GDM1 (cell line): ENCODE measurements at regions not wholly inside any gene's neighbourhood (a gene's known extent, or its start where the extent isn't known, plus 50 kb on each side); places are given as distances from the start of the nearest gene placed in this dataset.
"Not testable (repeated sequence)": the region's sequence is repeated elsewhere in the genome, so short reads cannot be mapped to it uniquely, and the experiment has no call there.

Source experiments
- DNase-seq: peaks from one replicate; lab custom pipeline; 2025; lab: John Stamatoyannopoulos, UW

DNA sequence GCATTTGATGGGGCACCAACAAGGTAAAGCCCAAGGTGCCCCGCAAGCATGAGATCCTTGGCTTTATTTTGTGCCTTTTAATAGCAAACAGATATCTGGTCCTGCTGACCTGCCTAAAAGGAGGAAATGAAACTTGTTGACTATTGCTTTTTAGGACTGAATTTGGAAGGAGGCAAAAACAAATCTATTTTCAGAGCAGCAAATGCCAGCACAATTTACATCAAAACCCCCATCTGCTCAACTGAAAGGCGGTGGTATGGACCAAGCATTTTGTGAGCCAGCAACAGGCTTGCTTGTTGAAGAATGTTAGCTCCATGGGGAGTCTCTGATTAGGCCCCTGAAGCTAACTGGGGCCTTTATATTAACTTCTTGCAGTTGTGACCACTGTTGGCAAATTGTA lies 192.6 kb upstream of the E2F8 start:
- no peak for DNase-seq

GRCh38 chr11:19432370-19433061 lies 191.8 kb upstream of the E2F8 start:
- DNase-seq: no peak

- DNase-seq: no peak
Measured at GRCh38 chr11:19430754-19431398, 190.1 kb upstream of the E2F8 start.

DNA sequence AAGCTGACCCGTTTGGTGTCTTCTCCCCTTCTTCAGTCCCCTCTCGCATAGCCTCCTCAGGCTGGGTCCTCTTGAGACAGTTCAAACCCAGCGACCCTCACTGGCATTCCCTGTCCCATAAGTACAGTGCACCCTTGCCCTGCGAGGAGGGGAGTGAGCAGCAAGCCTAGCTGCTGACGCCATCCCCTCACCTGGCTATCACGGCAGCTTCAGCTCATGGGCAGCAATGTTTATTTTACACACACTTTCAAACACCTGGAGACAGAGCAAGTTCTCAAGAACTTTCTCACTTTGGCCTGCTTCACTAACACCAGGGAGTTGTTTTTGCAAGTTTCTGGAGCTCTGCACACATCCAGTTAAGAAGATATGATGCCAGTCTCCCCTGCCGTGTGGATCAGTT lies 189.6 kb upstream of the E2F8 start:
- no peak for DNase-seq

GRCh38 chr11:19429108-19429760 lies 188.5 kb upstream of the E2F8 start:
- no peak for DNase-seq

DNA sequence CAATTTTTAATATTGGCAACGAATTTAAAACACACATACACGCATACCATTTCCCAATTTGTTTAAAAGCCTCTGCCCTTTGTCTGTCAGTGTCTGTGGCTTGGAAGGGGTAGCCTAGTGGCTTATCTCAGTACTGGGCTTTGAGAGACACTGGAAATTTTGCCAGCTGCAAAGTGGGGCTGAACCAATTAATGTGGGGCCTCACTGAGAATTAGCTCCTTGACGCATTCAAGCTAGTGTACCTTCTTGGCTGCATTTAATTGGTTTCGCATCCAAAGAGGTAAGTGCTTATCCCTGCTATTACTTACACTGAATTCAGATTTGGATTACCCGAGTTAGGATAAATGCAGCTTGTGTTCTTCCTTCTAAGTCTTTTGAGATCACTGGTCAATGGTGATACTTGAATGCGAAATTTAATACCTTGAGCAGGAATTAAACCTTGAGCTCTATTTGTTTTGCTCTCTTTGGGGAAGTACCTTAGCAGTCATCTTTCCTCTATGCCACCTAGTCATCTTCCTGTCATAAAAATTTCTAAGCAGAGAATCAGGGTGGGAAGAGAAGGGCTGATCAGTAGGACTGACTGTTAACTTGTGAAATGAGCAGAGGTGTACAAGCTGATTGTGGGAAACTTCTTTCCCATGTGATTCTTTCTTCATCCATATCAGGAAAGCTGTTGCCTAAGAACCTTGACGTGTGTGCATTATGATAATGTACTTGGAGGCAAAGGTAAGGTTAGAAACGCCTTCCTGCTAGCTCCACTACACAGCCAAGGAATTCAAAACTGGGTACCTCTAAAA lies 187.7 kb upstream of the E2F8 start:
- no peak for DNase-seq

DNA sequence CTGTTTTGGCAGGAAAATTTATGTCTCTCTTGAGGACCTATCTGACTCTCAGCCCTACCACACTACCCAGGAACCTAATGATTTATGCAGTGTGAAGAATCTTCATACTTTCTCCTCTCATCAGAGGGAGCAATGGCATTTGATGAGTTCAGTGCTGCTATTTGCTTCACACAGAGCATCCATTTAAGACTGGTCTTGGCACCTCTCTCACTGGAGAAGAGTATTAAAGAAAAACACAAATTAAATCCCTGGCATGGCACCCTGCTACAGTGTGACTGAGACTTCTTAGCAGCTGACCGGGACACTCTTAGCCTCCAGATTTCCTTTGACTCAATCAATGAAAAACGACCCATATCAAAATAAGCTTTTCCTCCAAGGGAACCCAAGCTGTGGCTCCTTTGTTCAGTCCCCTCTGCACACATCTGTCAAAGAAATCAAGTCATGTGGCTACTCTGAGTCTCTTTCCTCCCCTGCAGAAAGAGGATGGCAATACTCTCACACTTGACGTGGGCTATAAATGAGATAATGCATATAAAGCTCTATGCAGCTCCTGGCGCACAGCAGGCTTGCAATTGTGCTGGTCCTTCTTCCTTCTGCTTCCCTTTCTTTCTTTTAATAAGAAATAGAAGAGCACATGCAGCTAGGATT lies 186.1 kb upstream of the E2F8 start:
- DNase-seq: no peak

- DNase-seq: no peak
Measured at GRCh38 chr11:19426011-19426755, 185.4 kb upstream of the E2F8 start.

DNA sequence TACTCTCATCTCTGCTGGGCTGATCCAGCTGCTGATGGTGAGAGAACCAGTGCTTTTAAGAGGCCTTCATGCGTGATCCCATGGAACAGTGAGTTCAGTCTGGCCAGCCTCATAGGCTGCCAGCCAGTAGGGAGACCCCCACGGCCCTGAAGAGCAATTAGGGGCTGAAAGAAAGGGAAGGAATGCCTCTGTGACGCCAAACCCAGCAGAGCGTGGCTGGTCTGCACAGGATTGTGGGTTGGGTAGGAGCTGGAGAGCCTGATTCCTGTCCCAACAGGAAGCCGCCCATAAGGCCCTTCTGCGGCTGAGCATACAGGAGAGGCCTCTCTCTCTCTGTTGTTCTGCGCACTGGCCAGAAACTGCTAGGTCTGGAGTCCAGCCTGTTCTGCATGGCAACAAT lies 181.5 kb upstream of the E2F8 start:
- no peak for DNase-seq

DNA sequence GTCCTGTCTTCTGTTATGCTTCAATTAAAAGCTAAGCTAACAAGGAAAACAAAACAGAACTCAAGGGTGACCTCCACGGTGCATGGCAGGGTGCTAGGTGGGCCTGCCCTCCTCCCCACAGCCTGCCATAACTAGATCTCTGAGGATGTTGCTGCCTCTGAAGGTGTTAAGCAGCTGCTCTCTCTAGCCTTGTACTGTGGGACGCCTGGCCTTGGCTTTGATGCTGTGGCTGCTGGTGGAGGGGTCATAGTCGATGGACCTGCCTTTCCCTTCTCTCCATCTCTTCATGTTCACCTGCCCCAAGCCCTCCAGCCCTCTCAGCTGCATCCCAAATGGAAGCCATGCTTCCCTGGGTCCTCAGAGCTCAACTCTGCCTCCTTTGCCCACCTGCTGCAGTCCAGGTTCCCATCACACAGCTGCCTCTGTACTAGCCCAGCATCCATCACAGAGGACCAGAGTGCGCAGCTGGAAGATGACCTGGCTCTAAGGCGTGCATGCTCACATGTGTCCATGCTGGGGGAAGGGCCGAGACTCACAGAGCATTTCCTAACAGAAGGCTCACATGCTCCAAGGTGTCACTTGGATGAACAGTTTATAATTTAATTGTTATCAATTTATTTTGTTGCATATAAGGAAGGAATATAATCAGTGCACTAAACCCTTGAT lies 180.3 kb upstream of the E2F8 start:
- DNase-seq: no peak

DNA sequence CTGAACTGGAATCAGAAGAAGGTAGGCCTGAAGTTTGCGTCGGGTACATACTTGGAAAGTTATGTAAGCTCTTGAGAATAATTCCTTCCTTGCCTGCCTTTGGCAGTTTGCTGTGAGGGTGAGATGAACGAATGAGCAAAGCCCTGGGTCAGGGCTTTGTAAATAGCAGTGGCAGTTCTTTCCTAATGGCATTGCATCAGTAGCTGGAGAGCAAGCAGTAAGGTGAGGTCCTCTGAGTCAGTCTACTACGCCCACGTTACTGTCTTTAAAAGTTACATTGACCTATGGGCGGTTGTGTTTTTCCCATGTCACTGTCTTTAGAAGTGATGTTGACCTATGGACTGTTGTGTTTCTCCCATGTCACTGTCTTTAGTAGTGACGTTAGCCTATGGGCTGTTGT lies 179.1 kb upstream of the E2F8 start:
- DNase-seq: no peak

DNA sequence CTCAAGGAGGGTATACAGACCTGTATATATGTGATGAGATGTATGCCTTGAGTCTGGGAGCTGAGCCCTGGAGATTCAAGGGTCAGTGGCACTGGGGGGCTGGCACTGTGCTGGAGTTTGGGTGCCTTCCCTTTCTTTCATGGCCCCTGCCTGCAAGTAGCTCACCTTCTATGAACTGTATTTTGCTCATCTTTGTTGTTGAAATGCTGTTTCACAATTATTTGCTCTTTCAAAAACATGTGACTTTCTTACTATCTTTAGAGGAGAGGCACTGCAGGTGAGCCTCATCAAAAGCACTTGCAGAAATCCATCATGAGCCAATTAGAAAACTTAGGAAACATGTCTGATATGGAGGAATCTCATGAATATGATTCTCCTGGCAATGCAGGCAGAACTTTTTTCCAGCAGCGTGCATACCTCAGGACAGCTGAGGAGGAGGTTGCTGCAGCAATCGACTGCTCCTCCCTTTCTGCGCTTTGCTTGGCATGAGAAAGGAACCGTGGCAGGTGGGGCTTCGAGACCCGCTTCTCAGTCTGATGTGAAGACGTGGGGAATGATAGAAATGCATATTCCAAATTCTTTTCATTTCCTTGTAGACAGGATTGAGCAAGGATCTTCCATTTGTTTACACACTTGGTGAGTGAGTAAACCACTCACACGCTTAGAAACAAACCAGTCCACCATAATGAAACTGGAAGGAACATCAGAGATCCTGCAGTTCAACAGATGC lies 178.4 kb upstream of the E2F8 start:
- no peak for DNase-seq

GRCh38 chr11:19418221-19418620 lies 177.5 kb upstream of the E2F8 start:
- no peak for DNase-seq

DNA sequence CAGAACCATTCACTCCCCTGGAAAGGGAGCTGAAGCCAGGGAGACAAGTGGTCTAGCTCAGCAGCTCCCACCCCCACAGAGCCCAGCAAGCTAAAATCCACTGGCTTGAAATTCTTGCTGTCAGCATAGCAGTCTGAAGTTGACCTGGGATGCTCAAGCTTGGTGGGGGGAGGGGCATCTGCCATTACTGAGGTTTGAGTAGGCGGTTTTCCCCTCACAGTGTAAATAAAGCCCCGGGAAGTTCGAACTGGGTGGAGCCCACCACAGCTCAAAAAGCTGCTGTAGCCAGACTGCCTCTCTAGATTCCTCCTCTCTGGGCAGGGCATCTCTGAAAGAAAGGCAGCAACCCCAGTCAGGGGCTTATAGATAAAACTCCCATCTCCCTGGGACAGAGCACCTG lies 171.3 kb upstream of the E2F8 start:
- DNase-seq: not testable (repeated sequence)

- no peak for DNase-seq
Measured at GRCh38 chr11:19410032-19410431, 169.3 kb upstream of the E2F8 start.

- no peak for DNase-seq
Measured at GRCh38 chr11:19409307-19409706, 168.6 kb upstream of the E2F8 start.

GRCh38 chr11:19407677-19408270 lies 167.0 kb upstream of the E2F8 start:
- DNase-seq: no peak

DNA sequence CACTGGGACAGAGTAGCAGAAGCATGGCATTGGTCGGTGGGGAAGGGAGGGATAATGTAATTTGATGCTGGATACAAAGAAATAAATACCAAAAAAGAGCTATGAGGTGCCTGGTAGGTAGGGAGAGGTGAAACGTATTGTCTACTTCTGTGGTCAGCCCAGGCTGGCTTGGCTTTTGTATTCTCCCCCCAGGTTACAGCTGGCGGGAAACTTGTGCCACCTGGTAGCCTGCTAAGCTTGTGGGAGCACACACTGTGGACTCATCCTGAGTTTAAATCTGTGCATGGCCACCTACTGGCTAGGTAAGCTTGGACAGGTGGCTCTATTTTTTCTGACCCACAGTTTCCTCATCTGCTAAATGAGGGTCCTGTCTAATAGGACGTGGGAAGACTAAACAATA lies 165.2 kb upstream of the E2F8 start:
- DNase-seq: no peak

DNA sequence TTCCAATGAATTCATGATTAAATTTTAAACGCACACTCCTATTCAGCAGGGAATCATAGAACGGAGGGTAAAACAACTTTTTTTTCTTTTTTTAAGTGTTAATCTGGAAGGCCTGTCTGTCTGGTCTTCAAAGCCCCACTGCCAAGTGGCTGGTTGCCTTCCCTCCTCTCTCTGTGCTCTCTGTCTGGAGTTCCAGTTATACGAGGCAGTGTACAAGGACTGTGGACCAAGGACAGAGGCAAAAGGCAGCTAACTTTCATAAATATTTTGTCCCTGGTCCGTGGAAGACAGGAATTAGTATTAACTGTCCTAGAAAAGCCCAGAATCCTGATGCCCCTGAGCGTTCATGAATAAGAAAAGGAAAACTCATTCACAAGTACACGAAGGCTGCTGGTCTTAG lies 164.0 kb upstream of the E2F8 start:
- DNase-seq: no peak
